GM12878 (cell line): ENCODE measurements at regions not wholly inside any gene's neighbourhood (a gene's known extent, or its start where the extent isn't known, plus 50 kb on each side); places are given as distances from the start of the nearest gene placed in this dataset.

Experiments
- ATAC-seq: fragments of 200-7000 bp; cut with Tn5 transposase; 3 replicates; pipeline ENCODE4 v1.9.1; 2020; ENCODE audit warnings: mild to moderate bottlenecking, moderate library complexity
- BruUV-seq: library from RNA; stranded (reverse); fragments of 400-500 nt; replicated peaks from 2 replicates; lab custom pipeline; 2021; lab: Mats Ljungman, UMichigan
- CTCF ChIA-PET: fragments of 300-600 bp; sonication (Branson Sonifier 250); formaldehyde crosslinking; extraction: SDS; loops from one replicate; lab custom pipeline; 2021; ENCODE audit warnings: inconsistent platforms; lab: Yijun Ruan, JAX
- POLR2A ChIA-PET: fragments of 350-600 bp; formaldehyde crosslinking; extraction: SDS; loops from one replicate; lab custom pipeline; 2021; ENCODE audit warnings: inconsistent platforms; lab: Charles Lee
- RAD21 ChIA-PET: fragments of 300-600 bp; sonication (Branson Sonifier 250); formaldehyde crosslinking; loops from one replicate; lab custom pipeline; 2023; ENCODE audit warnings: antibody characterized with exemption; ENCODE audit not compliant: unreplicated experiment; lab: Charles Lee
- SMC1A ChIA-PET: fragments of 300-600 bp; sonication (Branson Sonifier 250); formaldehyde crosslinking; loops from one replicate; lab custom pipeline; 2023; ENCODE audit not compliant: unreplicated experiment, uncharacterized antibody; lab: Charles Lee
- DNase-seq: peaks from one replicate; pipeline ENCODE4 v3.0.0-alpha.2; 2011; ENCODE audit warnings: low read depth, low spot score
- FAIRE-seq: peaks from 3 replicates; lab custom pipeline; 2011; peaks lifted over from hg19 to GRCh38; lab: Jason Lieb, UNC
- H2AFZ ChIP-seq: 2 replicates; pipeline ENCODE4 v1.6.0; 2011; ENCODE audit warnings: low read depth, low read length, control low read depth; ENCODE audit not compliant: control insufficient read depth
- H3K27ac ChIP-seq: 2 replicates; pipeline ENCODE4 v1.5.1; 2011; ENCODE audit warnings: control low read depth; ENCODE audit not compliant: control insufficient read depth, insufficient read depth
- H3K27me3 ChIP-seq, 2 experiments: replicated peaks in 1 of 2; 2 replicates each; pipeline versions ENCODE4 v1.6.0 to v1.6.1; 2011; ENCODE audit warnings: low read length in 1 of 2; ENCODE audit not compliant: control insufficient read depth in 2 of 2, insufficient read depth in 2 of 2
- H3K36me3 ChIP-seq, 2 experiments: 2 replicates each; pipeline ENCODE4 v1.5.1; 2011; ENCODE audit warnings: low read length in 1 of 2; ENCODE audit not compliant: control insufficient read depth in 2 of 2, insufficient read depth in 2 of 2
- H3K4me1 ChIP-seq: 2 replicates; pipeline ENCODE4 v1.6.1; 2011; ENCODE audit warnings: mild to moderate bottlenecking, low read length, moderate library complexity, mixed read lengths; ENCODE audit not compliant: control insufficient read depth, insufficient read depth
- H3K4me2 ChIP-seq: 2 replicates; pipeline ENCODE4 v1.6.0; 2011; ENCODE audit warnings: control low read depth; ENCODE audit not compliant: control insufficient read depth, insufficient read depth
- H3K4me3 ChIP-seq: fragments of 200-600 bp; sonication (generic); 2 replicates; pipeline ENCODE4 v1.5.1; 2016
- H3K79me2 ChIP-seq: 2 replicates; pipeline ENCODE4 v1.6.0; 2011; ENCODE audit warnings: low read length; ENCODE audit not compliant: control insufficient read depth, insufficient read depth
- H3K9ac ChIP-seq: 2 replicates; pipeline ENCODE4 v1.8.0; 2011; ENCODE audit warnings: low read length, control low read depth, mixed read lengths; ENCODE audit not compliant: control insufficient read depth, insufficient read depth
- H3K9me3 ChIP-seq: replicated peaks from 3 replicates; pipeline ENCODE4 v1.5.1; 2011; ENCODE audit warnings: mild to moderate bottlenecking, low read length; ENCODE audit not compliant: control insufficient read depth, insufficient read depth
- H4K20me1 ChIP-seq: 2 replicates; pipeline ENCODE4 v1.6.0; 2011; ENCODE audit not compliant: control insufficient read depth, insufficient read depth
- EZH2 ChIP-seq: IDR thresholded peaks from 2 replicates; pipeline ENCODE4 v1.6.1; 2012; ENCODE audit warnings: low read depth, mild to moderate bottlenecking, control low read depth, inconsistent platforms, low read length, borderline replicate concordance; ENCODE audit not compliant: control insufficient read depth
- HDAC6 ChIP-seq: fragments of 200-600 bp; sonication (generic); IDR thresholded peaks from one replicate; pipeline ENCODE4 v1.8.0; 2017; ENCODE audit warnings: antibody characterized with exemption; ENCODE audit not compliant: unreplicated experiment
- HSF1 ChIP-seq: fragments of 150-350 bp; IDR thresholded peaks from 2 replicates; pipeline ENCODE4 v1.6.1; 2014; ENCODE audit warnings: mild to moderate bottlenecking, low read depth, low read length
- IKZF1 ChIP-seq: fragments of 450-650 bp; conservative IDR thresholded peaks from 2 replicates; pipeline ENCODE4 v1.6.1; 2017; ENCODE audit warnings: antibody characterized with exemption, mild to moderate bottlenecking
- IKZF2 ChIP-seq, 2 experiments: fragments of 450-650 bp; IDR thresholded peaks; 2 replicates each; pipeline ENCODE4 v1.6.1; 2017; ENCODE audit warnings: mild to moderate bottlenecking in 2 of 2, moderate library complexity in 2 of 2
- MTA2 ChIP-seq: fragments of 450-650 bp; IDR thresholded peaks from 2 replicates; pipeline ENCODE4 v1.6.1; 2016; ENCODE audit warnings: low read depth, mild to moderate bottlenecking, moderate library complexity
- MXI1 ChIP-seq: fragments of 150-350 bp; IDR thresholded peaks from 2 replicates; pipeline ENCODE4 v1.6.1; 2011; ENCODE audit warnings: low read depth, mild to moderate bottlenecking, inconsistent platforms, low read length, improper control_type of control experiment
- TCF3 ChIP-seq: IDR thresholded peaks from 2 replicates; pipeline ENCODE4 v1.6.1; 2012; ENCODE audit warnings: low read depth, mild to moderate bottlenecking, low read length, borderline replicate concordance; ENCODE audit not compliant: insufficient read depth
- USF1 ChIP-seq: IDR thresholded peaks from 2 replicates; pipeline ENCODE4 v1.6.1; 2011; ENCODE audit warnings: borderline replicate concordance, low read depth, mild to moderate bottlenecking, moderate library complexity, mixed read lengths, low read length; ENCODE audit not compliant: insufficient read depth; ENCODE audit errors: extremely low read length
- USF2 ChIP-seq: IDR thresholded peaks from 2 replicates; pipeline ENCODE4 v1.6.1; 2011; ENCODE audit warnings: low read depth, low read length, improper control_type of control experiment, borderline replicate concordance
- ZBTB40 ChIP-seq: fragments of 450-650 bp; IDR thresholded peaks from 2 replicates; pipeline ENCODE4 v1.6.1; 2016; ENCODE audit warnings: mild to moderate bottlenecking, moderate library complexity, borderline replicate concordance
- ZNF384 ChIP-seq: IDR thresholded peaks from 2 replicates; pipeline ENCODE4 v1.6.1; 2012; ENCODE audit warnings: low read depth, mild to moderate bottlenecking, low read length, improper control_type of control experiment, borderline replicate concordance
- in situ Hi-C: fragments of 300-500 bp; cut with MboI; formaldehyde crosslinking; loops from 9 replicates; pipeline ENCODE4 v1.14.3; 2018; ENCODE audit warnings: mixed read lengths
- intact Hi-C: fragments of 100-400 bp; cut with micrococcal nuclease; formaldehyde crosslinking; loops from one replicate; pipeline ENCODE4 v1.14.2; 2022; ENCODE audit not compliant: unreplicated experiment
- TF ChIP-seq, protein P1 (sequence below): fragments of 450-650 bp; IDR thresholded peaks from 2 replicates; pipeline ENCODE4 v1.6.1; 2017; ENCODE audit warnings: mild to moderate bottlenecking, moderate library complexity

DNA sequence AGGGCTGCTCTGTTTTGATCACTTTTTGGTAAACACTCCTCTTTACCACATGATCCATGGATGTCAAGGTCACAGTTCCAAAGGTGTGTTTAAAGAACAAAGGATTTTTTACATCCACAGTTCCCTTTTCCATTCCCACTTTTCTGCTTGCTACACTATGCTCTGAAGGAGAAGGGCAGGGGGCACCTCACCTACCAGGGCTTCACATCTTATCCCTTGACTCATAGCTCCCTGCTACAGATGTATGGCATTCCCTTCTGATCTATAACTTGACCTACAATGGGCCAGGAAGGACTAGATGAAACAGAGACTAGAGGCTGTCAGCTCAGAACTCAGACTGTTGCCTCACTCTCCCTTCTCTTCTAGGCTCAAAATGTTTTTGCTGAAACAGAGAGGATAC, 233.1 kb upstream of the RPS6KA3 start:
- intact Hi-C loops (no loop called here), in situ Hi-C loops (no loop called here)
- Histone ChIP-seq H3K27me3 (peaks cover 0 to 5% of the 10 kb centered on the region in 2 experiments; a peak in 2 of 4 replicates), H3K4me1 (no peaks in the 10 kb centered on the region), H3K9ac (no peak overlapping the region), H3K79me2 (no peaks in the 10 kb centered on the region), H4K20me1 (no peaks in the 10 kb centered on the region), H3K9me3 (no peaks in the 10 kb centered on the region), H3K36me3 (no peaks in the 10 kb centered on the region), H2AFZ (no peak overlapping the region), H3K27ac (no peak overlapping the region), H3K4me3 (no peak overlapping the region), H3K4me2 (no peak overlapping the region)
- POLR2A ChIA-PET = no interaction called here
- FAIRE-seq (peak; percentile 54), DNase-seq (no peak), ATAC-seq (no peak)
- RAD21 ChIA-PET = no interaction called here
- CTCF ChIA-PET = no interaction called here
- BruUV-seq = no TSS peak
- SMC1A ChIA-PET = no interaction called here
- TF ChIP-seq HSF1 (no peak), USF1 (no peak), IKZF1 (no peak), IKZF2 (IDR thresholded peaks at IDR 0.05) (no peak), USF2 (no peak), MTA2 (no peak), ZNF384 (no peak), HDAC6 (no peak), MXI1 (no peak), EZH2 (no peak), TCF3 (no peak), ZBTB40 (no peak)
- TF ChIP-seq, protein P1, sequence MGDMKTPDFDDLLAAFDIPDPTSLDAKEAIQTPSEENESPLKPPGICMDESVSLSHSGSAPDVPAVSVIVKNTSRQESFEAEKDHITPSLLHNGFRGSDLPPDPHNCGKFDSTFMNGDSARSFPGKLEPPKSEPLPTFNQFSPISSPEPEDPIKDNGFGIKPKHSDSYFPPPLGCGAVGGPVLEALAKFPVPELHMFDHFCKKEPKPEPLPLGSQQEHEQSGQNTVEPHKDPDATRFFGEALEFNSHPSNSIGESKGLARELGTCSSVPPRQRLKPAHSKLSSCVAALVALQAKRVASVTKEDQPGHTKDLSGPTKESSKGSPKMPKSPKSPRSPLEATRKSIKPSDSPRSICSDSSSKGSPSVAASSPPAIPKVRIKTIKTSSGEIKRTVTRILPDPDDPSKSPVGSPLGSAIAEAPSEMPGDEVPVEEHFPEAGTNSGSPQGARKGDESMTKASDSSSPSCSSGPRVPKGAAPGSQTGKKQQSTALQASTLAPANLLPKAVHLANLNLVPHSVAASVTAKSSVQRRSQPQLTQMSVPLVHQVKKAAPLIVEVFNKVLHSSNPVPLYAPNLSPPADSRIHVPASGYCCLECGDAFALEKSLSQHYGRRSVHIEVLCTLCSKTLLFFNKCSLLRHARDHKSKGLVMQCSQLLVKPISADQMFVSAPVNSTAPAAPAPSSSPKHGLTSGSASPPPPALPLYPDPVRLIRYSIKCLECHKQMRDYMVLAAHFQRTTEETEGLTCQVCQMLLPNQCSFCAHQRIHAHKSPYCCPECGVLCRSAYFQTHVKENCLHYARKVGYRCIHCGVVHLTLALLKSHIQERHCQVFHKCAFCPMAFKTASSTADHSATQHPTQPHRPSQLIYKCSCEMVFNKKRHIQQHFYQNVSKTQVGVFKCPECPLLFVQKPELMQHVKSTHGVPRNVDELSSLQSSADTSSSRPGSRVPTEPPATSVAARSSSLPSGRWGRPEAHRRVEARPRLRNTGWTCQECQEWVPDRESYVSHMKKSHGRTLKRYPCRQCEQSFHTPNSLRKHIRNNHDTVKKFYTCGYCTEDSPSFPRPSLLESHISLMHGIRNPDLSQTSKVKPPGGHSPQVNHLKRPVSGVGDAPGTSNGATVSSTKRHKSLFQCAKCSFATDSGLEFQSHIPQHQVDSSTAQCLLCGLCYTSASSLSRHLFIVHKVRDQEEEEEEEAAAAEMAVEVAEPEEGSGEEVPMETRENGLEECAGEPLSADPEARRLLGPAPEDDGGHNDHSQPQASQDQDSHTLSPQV = no peak
